SHP77 treated with DMSO at 0.1 percent for 48 hours (cell line): ENCODE measurements at regions not wholly inside any gene's neighbourhood (a gene's known extent, or its start where the extent isn't known, plus 50 kb on each side); places are given as distances from the start of the nearest gene placed in this dataset.

Experiments
- DNase-seq: peaks from one replicate; lab custom pipeline; 2025; lab: John Stamatoyannopoulos, UW

- DNase-seq, result no peak
Measured at GRCh38 chr4:147428583-147428982, 52.3 kb upstream of the EDNRA start.

- DNase-seq, result no peak
Measured at GRCh38 chr4:147430111-147430510, 50.8 kb upstream of the EDNRA start.
